SK-N-SH (cell line): ENCODE measurements at regions not wholly inside any gene's neighbourhood (a gene's known extent, or its start where the extent isn't known, plus 50 kb on each side); places are given as distances from the start of the nearest gene placed in this dataset.

Source experiments
- CTCF ChIP-seq: fragments of 200-600 bp; sonication (generic); IDR thresholded peaks from 2 replicates; pipeline ENCODE4 v1.6.1; 2017; ENCODE audit warnings: antibody characterized with exemption, mild to moderate bottlenecking, moderate library complexity
- FOXM1 ChIP-seq: IDR thresholded peaks from 2 replicates; pipeline ENCODE4 v1.4.0; 2012; ENCODE audit warnings: low read depth, mild to moderate bottlenecking
- SIN3A ChIP-seq: IDR thresholded peaks from 2 replicates; pipeline ENCODE4 v1.6.1; 2012; ENCODE audit warnings: low read depth, mild to moderate bottlenecking, low read length, moderate library complexity, borderline replicate concordance
- TAF1 ChIP-seq: IDR thresholded peaks from 2 replicates; pipeline ENCODE4 v1.6.1; 2012; ENCODE audit warnings: low read depth, mild to moderate bottlenecking, low read length, moderate library complexity, borderline replicate concordance

GRCh38 chr11:135036488-135037297, 624.7 kb upstream of the B3GAT1 start:
- no peak for TF ChIP-seq CTCF
- no peak for TF ChIP-seq TAF1
- no peak for TF ChIP-seq SIN3A
- TF ChIP-seq FOXM1 = no peak
